Prostate gland (tissue), 2 donors: ENCODE measurements at regions not wholly inside any gene's neighbourhood (a gene's known extent, or its start where the extent isn't known, plus 50 kb on each side); places are given as distances from the start of the nearest gene placed in this dataset.

Experiments used
- DNase-seq: peaks from one replicate; pipeline ENCODE4 v3.0.0-alpha.2; 2019; ENCODE audit warnings: low spot score
- H3K27ac ChIP-seq, 2 donors: fragments of 200-600 bp; sonication (generic); 2 replicates each; pipeline ENCODE4 v1.5.1; 2017 to 2019
- H3K27me3 ChIP-seq: fragments of 200-600 bp; sonication (generic); replicated peaks from 2 replicates; pipeline ENCODE4 v1.5.1; 2019; ENCODE audit not compliant: insufficient read depth
- H3K36me3 ChIP-seq, 2 donors: fragments of 200-600 bp; sonication (generic); 1 replicate in 1 of 2; 2 replicates in 1 of 2; pipeline versions ENCODE4 v1.5.1 to v1.8.1; 2017 to 2019
- H3K4me1 ChIP-seq: fragments of 200-600 bp; sonication (generic); replicated peaks from 2 replicates; pipeline ENCODE4 v1.5.1; 2019
- H3K4me3 ChIP-seq, 2 donors: fragments of 200-600 bp; sonication (generic); 2 replicates each; pipeline ENCODE4 v1.5.1; 2017 to 2019
- H3K9me3 ChIP-seq: fragments of 200-600 bp; sonication (generic); 2 replicates; pipeline ENCODE4 v1.5.1; 2017
- POLR2A ChIP-seq: fragments of 450-650 bp; IDR thresholded peaks from one replicate; pipeline ENCODE4 v1.6.1; 2016; ENCODE audit warnings: antibody characterized with exemption, mild to moderate bottlenecking
- POLR2AphosphoS5 ChIP-seq: sonication (generic); formaldehyde crosslinking; IDR thresholded peaks from one replicate; pipeline ENCODE4 v1.6.1; 2017; ENCODE audit warnings: antibody characterized with exemption
- WGBS: methylation state at CpG from one replicate; pipeline ENCODE4 v1.1.5; 2018; 5-methylcytosine and 5-hydroxymethylcytosine counted together
- intact Hi-C: fragments of 100-400 bp; cut with DNase I; formaldehyde crosslinking; loops from one replicate; pipeline ENCODE4 v1.14.2; 2022
- TF ChIP-seq, protein P1 (sequence below), 4 experiments: fragments of 200-600 bp in 2 of 4; fragments of 450-650 bp in 2 of 4; sonication (generic) in 2 of 4; IDR thresholded peaks; 1 replicate in 3 of 4; 2 replicates in 1 of 4; pipeline ENCODE4 v1.5.1; 2016 to 2019; ENCODE audit warnings: antibody characterized with exemption in 4 of 4, mild to moderate bottlenecking in 2 of 4, moderate library complexity in 2 of 4

DNA sequence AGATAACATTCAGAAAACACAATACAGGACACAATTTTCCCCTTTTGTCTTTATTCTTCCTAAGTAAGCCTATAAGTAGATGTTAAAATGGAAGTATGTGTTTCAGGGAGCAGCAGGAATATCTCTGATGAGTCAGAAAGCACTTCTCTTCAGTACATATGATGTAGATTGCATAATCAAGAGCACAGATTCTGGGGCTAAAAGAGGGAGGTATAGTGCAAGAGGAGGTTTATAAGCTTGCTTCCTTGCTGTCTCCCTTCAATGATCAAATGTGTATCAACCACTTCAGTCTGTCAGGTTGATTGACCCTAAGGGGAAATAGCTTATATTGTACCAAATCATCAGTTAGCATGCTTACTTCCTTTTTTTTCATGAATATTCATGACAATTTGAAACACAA is 822.8 kb downstream of the BRINP3 start:
- Histone ChIP-seq H3K9me3 (no peaks in the 10 kb centered on the region), H3K4me3 (no peak overlapping the region), H3K4me1 (no peaks in the 10 kb centered on the region), H3K27me3 (no peaks in the 10 kb centered on the region), H3K36me3 (no peaks in the 10 kb centered on the region), H3K27ac (no peak overlapping the region)
- no peak for TF ChIP-seq POLR2AphosphoS5
- no peak for TF ChIP-seq POLR2A
- TF ChIP-seq, protein P1, sequence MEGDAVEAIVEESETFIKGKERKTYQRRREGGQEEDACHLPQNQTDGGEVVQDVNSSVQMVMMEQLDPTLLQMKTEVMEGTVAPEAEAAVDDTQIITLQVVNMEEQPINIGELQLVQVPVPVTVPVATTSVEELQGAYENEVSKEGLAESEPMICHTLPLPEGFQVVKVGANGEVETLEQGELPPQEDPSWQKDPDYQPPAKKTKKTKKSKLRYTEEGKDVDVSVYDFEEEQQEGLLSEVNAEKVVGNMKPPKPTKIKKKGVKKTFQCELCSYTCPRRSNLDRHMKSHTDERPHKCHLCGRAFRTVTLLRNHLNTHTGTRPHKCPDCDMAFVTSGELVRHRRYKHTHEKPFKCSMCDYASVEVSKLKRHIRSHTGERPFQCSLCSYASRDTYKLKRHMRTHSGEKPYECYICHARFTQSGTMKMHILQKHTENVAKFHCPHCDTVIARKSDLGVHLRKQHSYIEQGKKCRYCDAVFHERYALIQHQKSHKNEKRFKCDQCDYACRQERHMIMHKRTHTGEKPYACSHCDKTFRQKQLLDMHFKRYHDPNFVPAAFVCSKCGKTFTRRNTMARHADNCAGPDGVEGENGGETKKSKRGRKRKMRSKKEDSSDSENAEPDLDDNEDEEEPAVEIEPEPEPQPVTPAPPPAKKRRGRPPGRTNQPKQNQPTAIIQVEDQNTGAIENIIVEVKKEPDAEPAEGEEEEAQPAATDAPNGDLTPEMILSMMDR (IDR thresholded peaks at IDR 0.05), result no peak
- no peak for DNase-seq
- intact Hi-C loops, result no loop called here

DNA sequence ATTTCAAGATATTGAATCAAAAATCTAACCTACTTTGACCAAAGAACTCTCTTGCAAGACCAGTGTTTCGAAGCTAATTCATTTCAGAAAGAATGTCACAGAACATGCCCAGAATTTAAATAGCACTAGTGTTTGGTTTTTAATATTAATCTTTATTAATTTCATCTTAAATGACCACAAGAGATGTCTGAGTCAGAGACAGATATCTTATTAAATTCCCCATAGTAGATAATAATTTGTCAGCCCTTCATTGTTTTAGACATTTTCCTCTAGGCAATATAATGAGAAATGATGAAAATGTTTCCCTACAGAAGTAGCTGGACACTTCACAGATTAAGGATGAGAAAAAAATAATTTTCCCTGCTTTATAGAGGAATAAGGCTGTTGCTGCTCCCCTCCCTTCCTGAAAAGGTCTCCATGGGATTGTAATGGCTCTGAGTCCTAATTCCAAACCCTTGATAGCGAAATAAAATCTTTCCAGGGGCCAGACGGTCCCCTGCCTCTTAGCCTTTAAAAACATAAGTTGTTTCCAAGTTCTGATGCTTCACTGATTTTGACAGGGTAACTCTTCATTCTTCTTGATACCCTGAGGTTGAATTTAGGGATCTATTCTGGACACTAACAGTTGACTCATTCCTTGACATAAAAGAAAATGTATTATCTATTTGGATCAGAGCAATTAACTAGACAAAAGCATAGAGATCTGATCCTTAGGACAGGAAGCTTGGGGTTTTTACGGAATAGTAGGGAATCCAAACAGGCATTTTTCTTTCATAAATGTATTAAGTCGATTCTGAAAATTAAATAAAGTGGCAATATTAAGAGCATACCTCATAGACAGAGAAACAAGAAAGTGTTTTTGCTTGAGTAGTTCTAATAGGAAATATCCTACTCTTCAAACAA is 820.8 kb downstream of the BRINP3 start:
- no peaks in the 10 kb centered on the region for H3K27me3 ChIP-seq
- H3K9me3 ChIP-seq, result no peaks in the 10 kb centered on the region
- 63% methylated on average over 5 of the region's 5 CpGs for WGBS
- intact Hi-C loops, result no loop called here
- no peaks in the 10 kb centered on the region for H3K36me3 ChIP-seq
- no peaks in the 10 kb centered on the region for H3K4me1 ChIP-seq
- DNase-seq, result no peak
- no peak overlapping the region for H3K27ac ChIP-seq
- TF ChIP-seq POLR2A (no peak), POLR2AphosphoS5 (no peak)
- TF ChIP-seq, protein P1 (IDR thresholded peaks at IDR 0.05), result no peak
- H3K4me3 ChIP-seq, result no peak overlapping the region

DNA sequence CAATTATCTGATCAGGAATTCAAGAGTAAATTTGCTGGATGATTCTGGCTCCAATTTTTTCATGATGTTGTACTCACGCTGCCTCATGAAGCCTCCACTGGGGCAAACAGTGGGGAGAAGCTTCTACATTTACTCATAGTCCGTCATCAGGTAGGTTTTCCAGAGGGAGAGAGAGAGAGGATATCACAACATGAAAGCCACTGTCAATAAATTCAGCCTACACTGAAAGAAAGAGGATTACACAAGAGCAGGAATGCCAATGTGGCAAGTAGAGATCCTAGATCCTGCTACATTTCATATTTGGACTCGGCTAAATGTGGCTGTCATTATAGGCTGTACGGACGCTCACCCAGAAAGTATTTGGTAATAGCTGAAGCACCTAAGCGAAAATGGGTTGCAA is 819.9 kb downstream of the BRINP3 start:
- WGBS, result 91% methylated on average over 6 of the region's 6 CpGs
- no peaks in the 10 kb centered on the region for H3K4me1 ChIP-seq
- no peaks in the 10 kb centered on the region for H3K9me3 ChIP-seq
- TF ChIP-seq POLR2A, result no peak
- TF ChIP-seq POLR2AphosphoS5, result no peak
- TF ChIP-seq, protein P1 (IDR thresholded peaks at IDR 0.05), result no peak
- DNase-seq, result no peak
- no peak overlapping the region for H3K27ac ChIP-seq
- intact Hi-C loops, result no loop called here
- H3K36me3 ChIP-seq, result no peaks in the 10 kb centered on the region
- H3K4me3 ChIP-seq, result no peak overlapping the region
- no peaks in the 10 kb centered on the region for H3K27me3 ChIP-seq

DNA sequence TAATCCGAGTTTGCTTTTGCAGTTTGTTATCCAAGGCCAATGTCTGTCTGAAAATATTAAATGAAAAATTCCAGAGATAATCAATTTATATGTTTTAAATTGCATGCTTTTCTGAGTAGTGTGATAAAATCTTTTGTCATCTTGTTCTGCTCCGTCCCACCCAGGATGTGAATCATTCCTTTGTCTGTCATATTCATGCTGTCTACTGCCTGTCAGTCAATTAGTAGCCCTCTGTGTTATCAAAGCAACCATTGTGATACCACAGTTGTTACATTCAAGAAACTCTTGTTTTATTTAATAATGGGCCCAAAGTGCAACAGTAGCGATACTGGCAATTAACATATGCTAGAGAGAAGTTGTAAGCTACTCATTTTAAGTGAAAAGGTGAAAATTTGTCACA is 819.3 kb downstream of the BRINP3 start:
- no peak for DNase-seq
- 77% methylated on average over 3 of the region's 3 CpGs for WGBS
- intact Hi-C loops, result no loop called here
- Histone ChIP-seq H3K27me3 (no peaks in the 10 kb centered on the region), H3K4me3 (no peak overlapping the region), H3K36me3 (no peaks in the 10 kb centered on the region), H3K4me1 (no peaks in the 10 kb centered on the region), H3K27ac (no peak overlapping the region), H3K9me3 (no peaks in the 10 kb centered on the region)
- TF ChIP-seq, protein P1 (IDR thresholded peaks at IDR 0.05), result no peak
- no peak for TF ChIP-seq POLR2A
- no peak for TF ChIP-seq POLR2AphosphoS5

DNA sequence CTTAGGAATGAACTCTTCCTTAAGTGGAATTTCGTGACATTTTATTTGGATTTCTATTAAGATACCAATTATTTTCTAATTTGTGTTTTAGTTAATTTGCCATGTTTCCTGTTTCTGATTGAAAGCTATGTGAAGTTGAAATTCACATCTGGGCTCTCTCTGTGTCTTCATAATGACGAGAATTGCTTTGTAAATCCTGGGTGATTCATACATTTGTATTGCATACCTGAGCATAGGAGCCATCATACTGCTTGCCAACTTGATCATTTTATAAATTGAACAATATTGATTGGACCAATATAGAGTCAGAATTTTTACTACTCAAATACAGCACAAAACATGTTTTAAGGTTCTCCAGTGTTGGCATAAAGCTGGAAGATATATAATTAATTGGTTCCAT is 817.9 kb downstream of the BRINP3 start:
- intact Hi-C loops, result no loop called here
- H3K9me3 ChIP-seq, result no peaks in the 10 kb centered on the region
- H3K36me3 ChIP-seq, result no peaks in the 10 kb centered on the region
- no peaks in the 10 kb centered on the region for H3K27me3 ChIP-seq
- 77% methylated on average over 2 of the region's 2 CpGs for WGBS
- no peaks in the 10 kb centered on the region for H3K4me1 ChIP-seq
- H3K4me3 ChIP-seq, result no peak overlapping the region
- DNase-seq, result no peak
- no peak overlapping the region for H3K27ac ChIP-seq
- no peak for TF ChIP-seq POLR2A
- TF ChIP-seq, protein P1 (IDR thresholded peaks at IDR 0.05), result no peak
- no peak for TF ChIP-seq POLR2AphosphoS5
